GM18861 (cell line): ENCODE measurements at regions not wholly inside any gene's neighbourhood (a gene's known extent, or its start where the extent isn't known, plus 50 kb on each side); places are given as distances from the start of the nearest gene placed in this dataset.

Source experiments
- ATAC-seq: cut with Tn5 transposase; IDR thresholded peaks from one replicate; pipeline ENCODE4 v1.9.1; 2021; ENCODE audit not compliant: unreplicated experiment

- no peak for ATAC-seq
These were observed 276.4 kb upstream of the PRMT6 start for GRCh38 chr1:106780066-106780465.

- no peak for ATAC-seq
These were observed 275.5 kb upstream of the PRMT6 start for GRCh38 chr1:106780806-106781569.

- ATAC-seq, result no peak
These were observed 271.3 kb upstream of the PRMT6 start for GRCh38 chr1:106785176-106785575.

GRCh38 chr1:106787520-106787919 is 269.0 kb upstream of the PRMT6 start:
- no peak for ATAC-seq

- ATAC-seq, result no peak
These were observed 266.8 kb upstream of the PRMT6 start for GRCh38 chr1:106789686-106790085.

- ATAC-seq, result no peak
These were observed 265.4 kb upstream of the PRMT6 start for GRCh38 chr1:106791041-106791440.

GRCh38 chr1:106793651-106794050 is 262.8 kb upstream of the PRMT6 start:
- ATAC-seq, result no peak

GRCh38 chr1:106798991-106799390 is 257.5 kb upstream of the PRMT6 start:
- ATAC-seq, result no peak

GRCh38 chr1:106802181-106802580 is 254.3 kb upstream of the PRMT6 start:
- no peak for ATAC-seq

- no peak for ATAC-seq
These were observed 242.1 kb upstream of the PRMT6 start for GRCh38 chr1:106814418-106814817.

- no peak for ATAC-seq
These were observed 238.9 kb upstream of the PRMT6 start for GRCh38 chr1:106817575-106817974.

GRCh38 chr1:106831511-106831910 is 225.0 kb upstream of the PRMT6 start:
- no peak for ATAC-seq

GRCh38 chr1:106836708-106837107 is 219.8 kb upstream of the PRMT6 start:
- peak; percentile 99 for ATAC-seq

GRCh38 chr1:106843518-106843917 is 213.0 kb upstream of the PRMT6 start:
- ATAC-seq, result no peak

GRCh38 chr1:106846656-106847055 is 209.8 kb upstream of the PRMT6 start:
- peak; percentile 99 for ATAC-seq

GRCh38 chr1:106861110-106861509 is 195.4 kb upstream of the PRMT6 start:
- no peak for ATAC-seq

- no peak for ATAC-seq
These were observed 187.6 kb upstream of the PRMT6 start for GRCh38 chr1:106868828-106869227.

- ATAC-seq, result peak; percentile 79
These were observed 180.9 kb upstream of the PRMT6 start for GRCh38 chr1:106875622-106876021.

GRCh38 chr1:106876384-106876783 is 180.1 kb upstream of the PRMT6 start:
- ATAC-seq, result peak; percentile 82

GRCh38 chr1:106879538-106879937 is 176.9 kb upstream of the PRMT6 start:
- ATAC-seq, result no peak

GRCh38 chr1:106880226-106880625 is 176.2 kb upstream of the PRMT6 start:
- ATAC-seq, result no peak

GRCh38 chr1:106883208-106883607 is 173.3 kb upstream of the PRMT6 start:
- ATAC-seq, result no peak

- no peak for ATAC-seq
These were observed 167.4 kb upstream of the PRMT6 start for GRCh38 chr1:106889059-106889458.
